Activated CD4-positive, alpha-beta T cell treated with anti-CD3 and anti-CD28 coated beads for 36 hours (primary cell): ENCODE measurements at regions not wholly inside any gene's neighbourhood (a gene's known extent, or its start where the extent isn't known, plus 50 kb on each side); places are given as distances from the start of the nearest gene placed in this dataset.

ENCODE experiments used
- ATAC-seq: fragments of 200-7000 bp; cut with Tn5 transposase; one replicate; pipeline ENCODE4 v1.10.0; 2021; ENCODE audit warnings: mild to moderate bottlenecking, moderate library complexity
- CTCF ChIA-PET: fragments of 350-600 bp; sonication (Branson Sonifier 250); formaldehyde crosslinking; loops from one replicate; lab custom pipeline; 2021; ENCODE audit warnings: antibody characterized with exemption; lab: Charles Lee
- POLR2A ChIA-PET: fragments of 350-600 bp; sonication (Branson Sonifier 250); formaldehyde crosslinking; loops from one replicate; lab custom pipeline; 2021; ENCODE audit warnings: antibody characterized with exemption, inconsistent platforms; lab: Charles Lee
- DNase-seq: peaks from one replicate; pipeline ENCODE4 v3.0.0-alpha.2; 2020
- H3K27ac Mint-ChIP-seq: one replicate; pipeline ENCODE4 v1.8.0; 2021; ENCODE audit warnings: mixed read lengths
- H3K27me3 Mint-ChIP-seq: one replicate; pipeline ENCODE4 v1.8.0; 2021; ENCODE audit warnings: mixed read lengths
- H3K36me3 Mint-ChIP-seq: one replicate; pipeline ENCODE4 v1.8.0; 2021; ENCODE audit warnings: low read depth, mixed read lengths
- H3K4me1 Mint-ChIP-seq: one replicate; pipeline ENCODE4 v1.8.0; 2021; ENCODE audit warnings: mixed read lengths
- H3K4me3 Mint-ChIP-seq: one replicate; pipeline ENCODE4 v1.8.0; 2021; ENCODE audit warnings: mild to moderate bottlenecking, moderate library complexity, mixed read lengths
- H3K9me3 Mint-ChIP-seq: one replicate; pipeline ENCODE4 v1.8.0; 2021; ENCODE audit warnings: low read depth, mixed read lengths
- intact Hi-C, 2 experiments: fragments of 100-400 bp; cut with DNase I in 1 of 2; cut with micrococcal nuclease in 1 of 2; formaldehyde crosslinking; loops; one replicate each; pipeline versions ENCODE4 v1.14.2 to v1.15.1; 2022 to 2024; cut with DNase I, micrococcal nuclease

DNA sequence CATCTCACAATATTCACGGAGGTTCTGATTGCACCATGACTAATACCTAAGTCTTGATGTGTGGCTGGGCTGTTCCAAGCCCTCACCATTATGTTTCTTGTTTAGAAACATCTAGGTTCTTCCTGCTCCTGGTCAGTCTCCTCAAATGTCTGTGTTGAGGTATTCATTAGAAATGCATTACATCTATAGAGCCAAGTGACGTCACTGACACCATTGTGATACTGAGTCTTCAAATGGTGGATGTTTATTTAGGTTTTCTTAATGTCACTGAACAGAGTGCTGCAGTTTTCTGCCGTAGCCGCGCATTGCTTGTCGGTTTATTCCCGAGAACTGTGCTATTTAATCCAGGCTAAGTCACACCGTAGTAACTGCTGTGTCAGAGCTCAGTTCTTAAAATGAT, 142.4 kb upstream of the SPACA7 start:
- H3K27me3 Mint-ChIP-seq, result peaks cover 6% of the 10 kb centered on the region
- H3K4me1 Mint-ChIP-seq, result no peaks in the 10 kb centered on the region
- no peak for DNase-seq
- no peak for ATAC-seq
- no peaks in the 10 kb centered on the region for H3K9me3 Mint-ChIP-seq
- ChIA-PET CTCF (no interaction called here), POLR2A (no interaction called here)
- intact Hi-C loops, result no loop called here
- no peak overlapping the region for H3K4me3 Mint-ChIP-seq
- H3K36me3 Mint-ChIP-seq, result no peaks in the 10 kb centered on the region
- no peak overlapping the region for H3K27ac Mint-ChIP-seq

DNA sequence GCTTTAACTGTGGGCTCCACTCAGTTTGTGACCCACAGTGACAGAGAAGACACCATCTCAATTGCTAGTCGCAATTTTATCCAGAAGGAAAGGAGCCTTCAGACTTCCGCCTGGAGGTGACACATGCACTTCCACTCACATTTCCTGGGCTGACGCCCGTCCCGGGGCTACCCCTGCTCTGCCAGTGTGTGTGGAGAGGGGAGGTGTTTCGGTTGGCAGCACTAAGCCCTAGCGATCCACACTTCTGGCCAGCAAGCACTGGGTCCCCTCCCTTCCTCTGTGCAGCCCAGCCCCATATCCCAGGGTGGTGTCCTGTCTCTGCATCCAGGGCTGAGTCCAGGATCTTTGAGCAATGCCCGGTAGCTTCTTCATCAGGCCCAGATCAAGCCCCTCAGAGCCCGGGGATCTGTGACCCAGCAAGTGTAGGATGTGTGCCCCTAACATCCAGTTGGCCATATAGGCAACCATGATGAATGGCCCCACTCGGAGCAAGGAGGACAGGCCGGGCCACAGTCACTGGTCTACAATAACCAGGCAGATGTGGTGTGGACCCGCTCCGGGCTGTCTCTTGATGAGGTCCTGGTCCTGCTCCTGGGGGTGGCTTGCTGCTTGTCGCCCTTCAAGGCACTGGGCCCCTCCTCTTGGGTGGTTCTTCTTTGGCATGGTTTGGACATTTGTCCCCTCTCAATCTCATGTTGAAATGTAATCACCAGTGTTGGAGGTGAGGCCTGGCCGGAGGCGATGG, 141.9 kb upstream of the SPACA7 start:
- Mint-ChIP-seq H3K27me3 (peaks cover 6% of the 10 kb centered on the region), H3K36me3 (no peaks in the 10 kb centered on the region), H3K9me3 (no peaks in the 10 kb centered on the region), H3K4me3 (no peak overlapping the region), H3K4me1 (no peaks in the 10 kb centered on the region), H3K27ac (no peak overlapping the region)
- ChIA-PET POLR2A (no interaction called here), CTCF (no interaction called here)
- DNase-seq (no peak), ATAC-seq (no peak)
- intact Hi-C loops, result no loop called here

DNA sequence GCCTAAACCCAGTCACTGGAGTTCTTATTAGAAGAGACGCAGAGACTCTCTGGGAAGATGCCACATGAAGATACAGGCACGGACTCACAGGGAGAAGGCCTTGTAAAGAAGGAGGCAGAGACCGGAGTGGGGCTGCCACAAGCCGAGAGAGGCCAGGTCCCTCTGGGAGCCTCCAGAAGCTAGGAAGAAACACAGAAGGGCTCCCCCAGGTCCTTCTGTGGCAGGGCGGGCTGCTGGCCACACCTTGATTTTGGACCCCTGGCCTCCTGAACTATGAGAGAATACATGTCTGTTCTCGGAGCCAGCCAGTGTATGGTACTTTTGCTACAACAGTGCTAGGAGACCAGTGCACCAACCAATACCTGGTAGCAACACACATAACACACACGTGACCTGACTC, 140.1 kb upstream of the SPACA7 start:
- intact Hi-C loops, result no loop called here
- Mint-ChIP-seq H3K27me3 (peaks cover 6% of the 10 kb centered on the region), H3K9me3 (no peaks in the 10 kb centered on the region), H3K27ac (no peak overlapping the region), H3K4me3 (no peak overlapping the region), H3K4me1 (no peaks in the 10 kb centered on the region), H3K36me3 (no peaks in the 10 kb centered on the region)
- ATAC-seq (no peak), DNase-seq (no peak)
- POLR2A ChIA-PET, result no interaction called here
- CTCF ChIA-PET, result no interaction called here

DNA sequence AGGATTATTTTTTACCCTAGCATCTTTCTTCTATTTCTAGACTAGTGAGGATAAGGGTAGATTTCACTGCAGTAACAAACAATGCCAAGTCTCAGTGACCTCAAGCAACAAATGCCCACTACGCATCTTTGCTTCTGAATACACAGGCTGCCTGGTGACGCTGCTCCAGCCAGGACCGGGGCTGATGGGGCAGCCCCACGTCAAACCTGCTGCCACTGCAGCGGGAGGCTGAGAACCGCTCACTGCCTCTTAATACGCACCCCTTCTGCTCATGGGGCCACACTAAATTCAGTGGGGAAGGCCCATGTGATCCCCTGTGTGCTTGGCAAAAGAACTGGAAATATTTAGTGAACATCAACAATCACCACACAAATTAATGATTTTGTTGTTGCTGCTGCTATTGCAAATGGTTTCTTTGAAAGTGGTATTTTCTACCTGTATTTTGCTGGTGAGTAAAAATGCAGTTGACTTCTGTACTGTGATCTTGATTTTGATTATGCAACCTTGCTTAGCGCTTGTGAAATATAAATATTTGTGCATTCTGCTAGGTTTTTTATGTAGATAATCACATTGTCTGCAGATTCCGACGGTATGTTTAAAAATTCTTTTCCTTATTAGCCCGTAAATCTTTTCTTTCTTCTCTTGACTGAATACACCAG, 139.5 kb upstream of the SPACA7 start:
- no peaks in the 10 kb centered on the region for H3K4me1 Mint-ChIP-seq
- intact Hi-C loops, result no loop called here
- H3K9me3 Mint-ChIP-seq, result no peaks in the 10 kb centered on the region
- H3K27ac Mint-ChIP-seq, result no peak overlapping the region
- no peaks in the 10 kb centered on the region for H3K36me3 Mint-ChIP-seq
- CTCF ChIA-PET, result no interaction called here
- ATAC-seq (no peak), DNase-seq (no peak)
- no peak overlapping the region for H3K4me3 Mint-ChIP-seq
- POLR2A ChIA-PET, result no interaction called here
- peaks cover 6% of the 10 kb centered on the region for H3K27me3 Mint-ChIP-seq

DNA sequence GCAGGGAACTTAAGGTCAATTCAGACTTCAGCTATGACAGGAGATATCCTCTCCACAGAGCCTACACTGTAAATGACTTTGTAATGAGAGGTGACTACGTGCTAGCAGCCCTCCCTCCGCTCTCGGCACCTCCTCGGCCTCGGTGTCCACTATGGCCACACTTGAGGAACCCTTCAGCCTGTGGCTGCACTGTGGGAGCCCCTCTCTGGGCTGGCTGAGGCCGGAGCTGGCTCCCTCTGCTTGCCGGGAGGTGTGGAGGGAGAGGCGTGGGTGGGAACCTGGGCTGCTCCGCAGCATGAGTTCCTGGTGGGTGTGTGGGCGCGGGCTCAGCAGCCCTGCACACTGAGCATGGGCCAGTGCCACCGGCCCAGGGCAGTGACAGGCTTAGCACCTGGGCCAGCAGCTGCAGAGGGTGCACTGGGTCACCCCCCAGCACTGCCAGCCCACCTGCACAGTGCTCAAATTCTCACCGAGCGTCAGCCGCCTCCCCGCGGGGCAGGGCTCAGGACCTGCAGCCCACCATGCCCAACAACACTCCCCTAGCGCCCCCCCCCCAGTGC, 137.6 kb upstream of the SPACA7 start:
- ATAC-seq, result no peak
- Mint-ChIP-seq H3K4me3 (no peak overlapping the region), H3K9me3 (no peaks in the 10 kb centered on the region)

DNA sequence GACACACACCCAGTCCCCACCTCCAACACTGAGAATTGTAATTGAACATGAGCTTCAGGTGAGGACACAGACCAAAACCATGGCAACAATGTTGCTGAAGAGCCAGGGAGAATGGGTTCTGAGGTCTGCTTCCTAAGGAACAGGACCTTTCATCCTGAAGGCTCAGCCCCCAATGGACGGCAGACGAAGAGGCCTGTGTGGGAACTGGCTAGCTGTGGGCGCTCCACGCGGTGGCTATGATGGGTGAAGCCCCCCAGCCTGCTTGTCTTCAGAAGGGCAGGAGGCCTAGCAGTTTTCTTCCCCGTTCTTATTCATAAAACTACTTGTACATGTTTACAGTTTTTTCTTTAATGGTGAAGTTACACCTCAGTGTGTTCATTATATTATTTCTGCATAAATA, 136.1 kb upstream of the SPACA7 start:
- no peak for ATAC-seq
- intact Hi-C loops, result no loop called here
- H3K27ac Mint-ChIP-seq, result no peak overlapping the region

More for the DNA sequence above, 137.6 kb upstream of the SPACA7 start:
- DNase-seq, result no peak
- CTCF ChIA-PET, result interaction anchor here (0.6 to 0.7 kb wide), 2 partner anchors 19 to 828 kb away, joined by 3 to 5 read pairs; no protein-coding TSS in a partner anchor
- Mint-ChIP-seq H3K27ac (no peak overlapping the region), H3K27me3 (peaks cover 6% of the 10 kb centered on the region), H3K36me3 (no peaks in the 10 kb centered on the region), H3K4me1 (no peaks in the 10 kb centered on the region)
- intact Hi-C loops, result no loop called here
- POLR2A ChIA-PET, result no interaction called here

DNA sequence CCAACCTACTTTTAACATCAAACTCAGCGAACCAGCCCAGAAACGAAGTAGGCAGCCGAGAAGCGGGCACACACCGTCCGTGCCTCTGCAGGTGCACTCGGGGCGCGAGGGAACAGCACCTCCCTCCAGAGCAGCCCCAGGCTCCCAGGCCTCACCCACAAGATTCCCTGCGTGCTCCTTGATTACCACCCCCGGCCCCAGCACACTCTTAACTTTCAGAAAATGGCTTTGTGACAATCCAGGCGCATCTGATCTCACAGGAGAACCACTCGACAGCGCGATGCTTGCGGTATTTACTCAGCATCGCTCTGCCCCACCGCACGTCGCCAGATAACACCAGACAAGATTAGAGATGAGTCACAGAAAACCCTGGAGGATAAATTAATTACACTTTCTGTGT, 134.9 kb upstream of the SPACA7 start:
- ChIA-PET POLR2A (no interaction called here), CTCF (no interaction called here)
- no peaks in the 10 kb centered on the region for H3K36me3 Mint-ChIP-seq
- intact Hi-C loops, result no loop called here
- H3K4me3 Mint-ChIP-seq, result no peak overlapping the region
- no peak overlapping the region for H3K27ac Mint-ChIP-seq
- no peaks in the 10 kb centered on the region for H3K4me1 Mint-ChIP-seq
- H3K9me3 Mint-ChIP-seq, result no peaks in the 10 kb centered on the region
- ATAC-seq (no peak), DNase-seq (no peak)
- H3K27me3 Mint-ChIP-seq, result peaks cover 2% of the 10 kb centered on the region

More for the DNA sequence above, 136.1 kb upstream of the SPACA7 start:
- no peaks in the 10 kb centered on the region for H3K4me1 Mint-ChIP-seq
- POLR2A ChIA-PET, result no interaction called here
- CTCF ChIA-PET, result interaction anchor here (0.8 kb wide), 1 partner anchor 17 kb away, joined by 4 read pairs; no protein-coding TSS in a partner anchor
- DNase-seq, result no peak
- H3K27me3 Mint-ChIP-seq, result peaks cover 2% of the 10 kb centered on the region
- no peaks in the 10 kb centered on the region for H3K9me3 Mint-ChIP-seq
- H3K36me3 Mint-ChIP-seq, result no peaks in the 10 kb centered on the region
- no peak overlapping the region for H3K4me3 Mint-ChIP-seq

DNA sequence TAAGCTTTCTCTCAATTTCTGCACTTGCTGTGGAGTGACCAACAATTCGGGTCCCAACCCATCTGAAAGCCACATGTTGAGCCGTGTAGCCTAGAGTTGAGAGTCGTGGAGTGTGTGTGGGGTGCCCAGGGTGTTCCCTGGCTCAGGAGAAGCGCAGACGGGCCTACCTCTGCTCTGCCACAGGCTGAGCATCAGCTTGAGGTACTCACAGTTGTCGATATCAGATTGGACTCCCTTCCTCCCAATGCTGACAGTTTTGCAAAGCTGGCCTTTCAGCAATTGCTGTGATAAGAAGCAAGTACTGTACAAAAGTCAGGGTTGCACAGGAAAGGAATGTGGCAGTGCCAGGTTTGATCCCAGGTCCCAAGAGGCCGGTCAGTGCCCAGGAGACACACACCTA, 133.4 kb upstream of the SPACA7 start:
- no peak overlapping the region for H3K27ac Mint-ChIP-seq
- ATAC-seq, result no peak
- CTCF ChIA-PET, result no interaction called here

DNA sequence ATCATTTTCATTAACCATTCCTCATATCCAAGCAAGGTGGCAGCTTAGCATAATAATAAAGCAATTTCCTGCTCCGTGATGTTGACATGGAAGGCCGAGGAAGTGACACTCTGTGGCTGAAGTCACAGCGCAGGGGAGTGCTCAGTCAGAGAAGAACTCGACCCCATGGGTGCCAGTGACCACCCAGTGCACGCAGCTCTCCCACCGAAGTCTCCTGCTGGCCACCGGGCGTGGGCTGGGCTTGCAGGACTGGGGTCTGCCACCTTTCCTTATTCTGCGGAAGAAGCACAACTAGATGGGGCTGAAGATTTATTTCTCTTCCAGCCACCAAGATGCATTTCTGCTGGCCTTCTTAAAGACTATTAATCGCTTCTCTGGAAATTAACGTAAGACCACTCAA, 132.1 kb upstream of the SPACA7 start:
- Mint-ChIP-seq H3K9me3 (no peaks in the 10 kb centered on the region), H3K4me3 (no peak overlapping the region), H3K27me3 (peaks cover 2% of the 10 kb centered on the region), H3K4me1 (no peaks in the 10 kb centered on the region), H3K36me3 (no peaks in the 10 kb centered on the region), H3K27ac (no peak overlapping the region)
- ATAC-seq (no peak), DNase-seq (no peak)
- CTCF ChIA-PET, result interaction anchor here (0.6 kb wide), 1 partner anchor 349 kb away, joined by 3 read pairs; no protein-coding TSS in a partner anchor
- intact Hi-C loops, result no loop called here
- POLR2A ChIA-PET, result no interaction called here

More for the DNA sequence above, 133.4 kb upstream of the SPACA7 start:
- H3K9me3 Mint-ChIP-seq, result no peaks in the 10 kb centered on the region
- no peaks in the 10 kb centered on the region for H3K4me1 Mint-ChIP-seq
- no peak for DNase-seq
- intact Hi-C loops, result no loop called here
- H3K4me3 Mint-ChIP-seq, result no peak overlapping the region
- H3K36me3 Mint-ChIP-seq, result no peaks in the 10 kb centered on the region
- H3K27me3 Mint-ChIP-seq, result peaks cover 2% of the 10 kb centered on the region
- POLR2A ChIA-PET, result no interaction called here

DNA sequence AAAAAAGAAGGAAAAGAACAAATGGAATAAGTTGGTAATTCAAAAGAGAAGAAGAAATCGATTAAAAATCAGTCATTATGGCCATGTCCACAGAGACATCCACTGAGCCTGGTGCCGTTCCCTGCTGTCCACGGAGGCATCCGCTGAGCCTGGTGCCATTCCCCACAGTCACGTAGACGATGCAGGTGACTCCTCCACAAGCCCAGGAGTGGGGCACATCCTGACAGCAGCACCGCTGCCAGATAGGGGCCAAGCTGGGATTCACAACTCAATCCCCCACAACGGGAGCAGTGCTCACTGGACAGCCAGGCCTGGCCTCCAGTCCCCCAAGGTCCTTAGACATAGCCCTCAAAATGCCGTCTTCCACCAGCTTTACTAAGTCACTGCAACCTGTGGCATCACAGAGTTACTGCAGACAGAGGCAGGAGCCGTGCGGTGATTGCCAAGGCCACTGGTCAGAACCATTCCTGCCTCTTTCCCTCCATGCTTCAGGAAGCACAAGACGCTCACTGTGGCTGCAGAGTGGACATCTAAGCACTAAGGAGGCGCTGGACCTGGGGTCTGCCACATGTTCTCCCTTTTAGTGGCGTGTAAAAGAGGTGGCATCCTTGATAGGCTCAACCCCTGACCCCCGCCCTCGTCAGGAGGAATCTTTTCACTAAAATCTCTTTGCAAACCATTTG, 131.5 kb upstream of the SPACA7 start:
- H3K9me3 Mint-ChIP-seq, result no peaks in the 10 kb centered on the region

DNA sequence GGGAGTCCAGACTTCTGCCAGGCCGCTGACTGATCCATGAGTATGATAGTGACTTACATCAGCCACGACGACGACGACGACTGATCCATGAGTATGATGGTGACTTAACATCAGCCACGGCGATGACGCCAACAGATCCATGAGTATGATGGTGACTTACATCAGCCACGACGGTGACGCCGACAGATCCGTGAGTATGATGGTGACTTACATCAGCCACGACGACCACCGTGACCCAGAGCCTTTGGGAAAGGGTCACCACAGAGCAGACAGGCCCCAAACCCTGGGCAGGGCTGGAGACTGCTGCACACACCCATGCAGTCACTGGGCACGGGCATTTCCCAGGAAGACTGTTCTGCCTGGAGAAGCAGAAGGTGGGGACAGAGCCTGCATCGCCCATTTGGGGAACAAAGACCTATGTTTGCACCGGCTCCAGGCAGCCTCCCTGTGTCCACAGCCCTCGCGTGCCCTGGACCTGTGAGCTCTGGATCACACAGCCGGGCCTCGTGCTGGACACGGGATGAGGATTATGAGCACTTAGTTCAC, 130.9 kb upstream of the SPACA7 start:
- Mint-ChIP-seq H3K4me3 (no peak overlapping the region), H3K4me1 (no peaks in the 10 kb centered on the region), H3K36me3 (no peaks in the 10 kb centered on the region), H3K9me3 (no peaks in the 10 kb centered on the region), H3K27me3 (peaks cover 2% of the 10 kb centered on the region), H3K27ac (no peak overlapping the region)
- DNase-seq (no peak), ATAC-seq (no peak)
- CTCF ChIA-PET, result interaction anchor here (0.6 kb wide), 1 partner anchor 651 kb away, joined by 4 read pairs; no protein-coding TSS in a partner anchor
- intact Hi-C loops, result no loop called here
- POLR2A ChIA-PET, result no interaction called here

More for the DNA sequence above, 131.5 kb upstream of the SPACA7 start:
- intact Hi-C loops, result no loop called here
- Mint-ChIP-seq H3K4me3 (no peak overlapping the region), H3K27ac (no peak overlapping the region), H3K36me3 (no peaks in the 10 kb centered on the region), H3K4me1 (no peaks in the 10 kb centered on the region), H3K27me3 (peaks cover 2% of the 10 kb centered on the region)
- DNase-seq, result no peak
- ChIA-PET POLR2A (no interaction called here), CTCF (no interaction called here)
- no peak for ATAC-seq
